ENCODE measurements at regions not wholly inside any gene's neighbourhood (a gene's known extent, or its start where the extent isn't known, plus 50 kb on each side); places are given as distances from the start of the nearest gene placed in this dataset.
A peak's percentile ranks its signal among the peaks of the same experiment; 100 is the strongest.

DNA sequence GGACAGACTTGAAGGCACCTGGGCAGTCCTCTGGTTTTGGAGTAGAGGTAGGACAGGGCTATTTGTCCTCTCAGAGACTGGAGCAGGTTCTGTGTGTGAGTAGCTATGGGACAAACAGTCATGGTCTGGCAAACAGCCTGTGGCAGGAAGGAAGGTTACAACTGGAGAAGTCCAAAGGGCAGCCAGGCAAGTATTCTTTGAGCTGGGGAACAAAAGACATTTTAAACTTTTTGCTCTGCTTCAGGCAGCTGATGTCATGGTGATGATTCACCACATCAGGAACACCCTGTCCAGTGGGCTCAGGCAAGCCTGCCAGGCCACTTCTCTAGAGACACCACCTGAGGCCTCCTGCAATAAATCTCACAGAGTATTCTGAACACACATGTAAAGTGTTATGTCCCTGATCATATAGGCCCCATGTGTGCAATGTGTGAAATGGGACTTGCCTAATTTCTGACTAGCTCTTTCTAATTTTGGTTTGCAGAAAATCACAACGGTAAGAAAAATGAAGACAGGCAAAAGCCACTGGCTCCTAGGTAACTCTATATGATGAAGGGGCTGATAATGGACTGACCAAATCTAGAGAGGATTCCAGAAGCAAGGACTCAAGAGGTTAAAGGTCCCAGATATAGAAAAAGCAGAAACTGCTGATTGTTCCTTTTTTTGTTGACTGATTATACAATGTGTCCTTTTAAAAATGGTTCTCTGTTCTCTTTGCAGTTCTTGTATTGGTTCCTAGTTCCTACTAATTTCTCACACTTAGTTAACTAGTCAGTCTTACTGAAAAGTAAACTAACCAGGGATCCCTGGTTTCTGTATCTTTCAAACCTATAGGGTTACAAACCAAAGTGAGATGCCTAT is 58.7 kb downstream of the PPIAL4G start (continued):
- peak; percentile 88 for TF ChIP-seq IKZF5 (CRISPR knock-in tag; IDR thresholded peaks at IDR 0.05)
- peak; percentile 85 for TF ChIP-seq HOXA3 (CRISPR knock-in tag; IDR thresholded peaks at IDR 0.05)
- TF ChIP-seq SAP130 (CRISPR knock-in tag; IDR thresholded peaks at IDR 0.05; ENCODE audit: low read depth): peak; percentile 74
- peak; percentile 54; the same call in 1 of the 2 replicates for TF ChIP-seq ELF3 (CRISPR knock-in tag; IDR thresholded peaks at IDR 0.05)
- 0 out of 2 replicates have a peak, but pooled peaks have one; percentile 32 for TF ChIP-seq KDM6A (CRISPR knock-in tag; IDR thresholded peaks at IDR 0.05; ENCODE audit: low read depth)
- peak; percentile 34; the same call in 1 of the 2 replicates for TF ChIP-seq HDAC1 (CRISPR knock-in tag; IDR thresholded peaks at IDR 0.05)
- peak; percentile 60; the same call in 1 of the 2 replicates for TF ChIP-seq CHD4 (IDR thresholded peaks at IDR 0.05; ENCODE audit: borderline replicate concordance, low read length)
- peak; percentile 37 to 48; a peak in 2 of 4 replicates for TF ChIP-seq HMGXB4 (CRISPR knock-in tag; IDR thresholded peaks at IDR 0.05; ENCODE audit: borderline replicate concordance in 1 of 2, low read depth in 1 of 2)
- TF ChIP-seq, protein P1, sequence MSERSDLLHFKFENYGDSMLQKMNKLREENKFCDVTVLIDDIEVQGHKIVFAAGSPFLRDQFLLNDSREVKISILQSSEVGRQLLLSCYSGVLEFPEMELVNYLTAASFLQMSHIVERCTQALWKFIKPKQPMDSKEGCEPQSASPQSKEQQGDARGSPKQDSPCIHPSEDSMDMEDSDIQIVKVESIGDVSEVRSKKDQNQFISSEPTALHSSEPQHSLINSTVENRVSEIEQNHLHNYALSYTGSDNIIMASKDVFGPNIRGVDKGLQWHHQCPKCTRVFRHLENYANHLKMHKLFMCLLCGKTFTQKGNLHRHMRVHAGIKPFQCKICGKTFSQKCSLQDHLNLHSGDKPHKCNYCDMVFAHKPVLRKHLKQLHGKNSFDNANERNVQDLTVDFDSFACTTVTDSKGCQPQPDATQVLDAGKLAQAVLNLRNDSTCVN (CRISPR knock-in tag; IDR thresholded peaks at IDR 0.05; ENCODE audit: borderline replicate concordance): peak; percentile 56; the same call in 1 of the 2 replicates
- peak; percentile 36; the same call in 1 of the 2 replicates for TF ChIP-seq ZNF556 (CRISPR knock-in tag; IDR thresholded peaks at IDR 0.05; ENCODE audit: borderline replicate concordance)
- 0 out of 2 replicates have a peak, but pooled peaks have one; percentile 19 for TF ChIP-seq TARDBP (CRISPR knock-in tag; IDR thresholded peaks at IDR 0.05)
- peak; percentile 38; the same call in 1 of the 2 replicates for TF ChIP-seq NCOR1 (IDR thresholded peaks at IDR 0.05; ENCODE audit: borderline replicate concordance, low read length)
- TF ChIP-seq FOSL1 (CRISPR knock-in tag; IDR thresholded peaks at IDR 0.05; ENCODE audit: borderline replicate concordance): peak; percentile 63; the same call in 1 of the 2 replicates
- peak; percentile 42; the same call in 1 of the 2 replicates for TF ChIP-seq ZFX (CRISPR knock-in tag; IDR thresholded peaks at IDR 0.05; ENCODE audit: low read depth)
- peak; percentile 47; the same call in 1 of the 2 replicates for TF ChIP-seq MAFF (IDR thresholded peaks at IDR 0.05; ENCODE audit: low read depth, low read length)
- TF ChIP-seq, protein P2, sequence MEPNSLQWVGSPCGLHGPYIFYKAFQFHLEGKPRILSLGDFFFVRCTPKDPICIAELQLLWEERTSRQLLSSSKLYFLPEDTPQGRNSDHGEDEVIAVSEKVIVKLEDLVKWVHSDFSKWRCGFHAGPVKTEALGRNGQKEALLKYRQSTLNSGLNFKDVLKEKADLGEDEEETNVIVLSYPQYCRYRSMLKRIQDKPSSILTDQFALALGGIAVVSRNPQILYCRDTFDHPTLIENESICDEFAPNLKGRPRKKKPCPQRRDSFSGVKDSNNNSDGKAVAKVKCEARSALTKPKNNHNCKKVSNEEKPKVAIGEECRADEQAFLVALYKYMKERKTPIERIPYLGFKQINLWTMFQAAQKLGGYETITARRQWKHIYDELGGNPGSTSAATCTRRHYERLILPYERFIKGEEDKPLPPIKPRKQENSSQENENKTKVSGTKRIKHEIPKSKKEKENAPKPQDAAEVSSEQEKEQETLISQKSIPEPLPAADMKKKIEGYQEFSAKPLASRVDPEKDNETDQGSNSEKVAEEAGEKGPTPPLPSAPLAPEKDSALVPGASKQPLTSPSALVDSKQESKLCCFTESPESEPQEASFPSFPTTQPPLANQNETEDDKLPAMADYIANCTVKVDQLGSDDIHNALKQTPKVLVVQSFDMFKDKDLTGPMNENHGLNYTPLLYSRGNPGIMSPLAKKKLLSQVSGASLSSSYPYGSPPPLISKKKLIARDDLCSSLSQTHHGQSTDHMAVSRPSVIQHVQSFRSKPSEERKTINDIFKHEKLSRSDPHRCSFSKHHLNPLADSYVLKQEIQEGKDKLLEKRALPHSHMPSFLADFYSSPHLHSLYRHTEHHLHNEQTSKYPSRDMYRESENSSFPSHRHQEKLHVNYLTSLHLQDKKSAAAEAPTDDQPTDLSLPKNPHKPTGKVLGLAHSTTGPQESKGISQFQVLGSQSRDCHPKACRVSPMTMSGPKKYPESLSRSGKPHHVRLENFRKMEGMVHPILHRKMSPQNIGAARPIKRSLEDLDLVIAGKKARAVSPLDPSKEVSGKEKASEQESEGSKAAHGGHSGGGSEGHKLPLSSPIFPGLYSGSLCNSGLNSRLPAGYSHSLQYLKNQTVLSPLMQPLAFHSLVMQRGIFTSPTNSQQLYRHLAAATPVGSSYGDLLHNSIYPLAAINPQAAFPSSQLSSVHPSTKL (CRISPR knock-in tag; IDR thresholded peaks at IDR 0.05): peak; percentile 90
- TF ChIP-seq, protein P3, sequence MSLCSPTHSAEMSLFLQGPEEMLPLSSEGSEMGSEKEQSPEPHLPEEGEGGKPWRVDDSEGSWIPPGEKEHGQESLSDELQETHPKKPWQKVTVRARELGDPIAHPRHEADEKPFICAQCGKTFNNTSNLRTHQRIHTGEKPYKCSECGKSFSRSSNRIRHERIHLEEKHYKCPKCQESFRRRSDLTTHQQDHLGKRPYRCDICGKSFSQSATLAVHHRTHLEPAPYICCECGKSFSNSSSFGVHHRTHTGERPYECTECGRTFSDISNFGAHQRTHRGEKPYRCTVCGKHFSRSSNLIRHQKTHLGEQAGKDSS (CRISPR knock-in tag; IDR thresholded peaks at IDR 0.05; ENCODE audit: borderline replicate concordance, low read depth): 0 out of 2 replicates have a peak, but pooled peaks have one; percentile 51
- peak; percentile 42; the same call in 1 of the 2 replicates for TF ChIP-seq NR2C2 (CRISPR knock-in tag; IDR thresholded peaks at IDR 0.05; ENCODE audit: borderline replicate concordance)
